Natural killer cell (primary cell): ENCODE measurements at regions not wholly inside any gene's neighbourhood (a gene's known extent, or its start where the extent isn't known, plus 50 kb on each side); places are given as distances from the start of the nearest gene placed in this dataset.
A peak's percentile ranks its signal among the peaks of the same experiment; 100 is the strongest.
"Not testable (repeated sequence)": the region's sequence is repeated elsewhere in the genome, so short reads cannot be mapped to it uniquely, and the experiment has no call there.

Source experiments
- ATAC-seq, 3 donors: fragments of 150-1000 bp in 2 of 3; fragments of 200-7000 bp in 1 of 3; cut with Tn5 transposase; 1 replicate in 1 of 3; 2 replicates in 2 of 3; pipeline ENCODE4 v1.10.0; 2021; ENCODE audit warnings: mild to moderate bottlenecking in 2 of 3, moderate library complexity in 2 of 3
- DNase-seq, 2 donors: peaks; one replicate each; pipeline versions ENCODE4 v3.0.0 to v3.0.0-alpha.2; 2013 to 2021; ENCODE audit warnings: mixed read lengths in 1 of 2
- H3K27ac ChIP-seq: one replicate; pipeline ENCODE4 v1.5.1; 2013; ENCODE audit warnings: mild to moderate bottlenecking, low read length
- H3K27me3 ChIP-seq: one replicate; pipeline ENCODE4 v1.6.1; 2013; ENCODE audit warnings: low read length; ENCODE audit not compliant: control insufficient read depth, insufficient read depth
- H3K36me3 ChIP-seq: one replicate; pipeline ENCODE4 v1.6.1; 2013; ENCODE audit warnings: low read length; ENCODE audit not compliant: control insufficient read depth, insufficient read depth
- H3K4me1 ChIP-seq: one replicate; pipeline ENCODE4 v1.6.1; 2013; ENCODE audit warnings: low read length; ENCODE audit not compliant: control insufficient read depth, insufficient read depth
- H3K4me3 ChIP-seq: one replicate; pipeline ENCODE4 v1.5.1; 2013; ENCODE audit warnings: low read length
- H3K9me3 ChIP-seq: one replicate; pipeline ENCODE4 v1.6.1; 2013; ENCODE audit warnings: low read length; ENCODE audit not compliant: control insufficient read depth, insufficient read depth
- H3K27ac Mint-ChIP-seq, 2 donors: one replicate each; pipeline ENCODE4 v1.8.0; 2022; ENCODE audit warnings: mild to moderate bottlenecking in 2 of 2, mixed read lengths in 2 of 2, moderate library complexity in 1 of 2
- H3K27me3 Mint-ChIP-seq, 2 donors: one replicate each; pipeline ENCODE4 v1.8.0; 2022; ENCODE audit warnings: low read depth in 2 of 2, mixed read lengths in 2 of 2
- H3K36me3 Mint-ChIP-seq: one replicate; pipeline ENCODE4 v1.8.0; 2022; ENCODE audit warnings: mixed read lengths
- H3K4me1 Mint-ChIP-seq, 2 donors: one replicate each; pipeline ENCODE4 v1.8.0; 2022; ENCODE audit warnings: mixed read lengths in 2 of 2
- H3K4me3 Mint-ChIP-seq: one replicate; pipeline ENCODE4 v1.8.0; 2022; ENCODE audit warnings: mild to moderate bottlenecking, moderate library complexity, mixed read lengths
- H3K9me3 Mint-ChIP-seq, 2 donors: one replicate each; pipeline ENCODE4 v1.8.0; 2022; ENCODE audit warnings: mixed read lengths in 2 of 2
- CTCF ChIP-seq: fragments of 200-600 bp; IDR thresholded peaks from one replicate; pipeline ENCODE4 v1.8.0; 2022; ENCODE audit warnings: antibody characterized with exemption
- WGBS: methylation state at CpG from one replicate; pipeline ENCODE4 v1.1.7; 2013; ENCODE audit warnings: missing lambda C conversion rate; ENCODE audit not compliant: insufficient coverage; 5-methylcytosine and 5-hydroxymethylcytosine counted together
- intact Hi-C: fragments of 100-400 bp; cut with micrococcal nuclease; formaldehyde crosslinking; loops from one replicate; pipeline ENCODE4 v1.14.2; 2022

GRCh38 chr20:51125105-51125504, 102.2 kb upstream of the KCNG1 start:
- Histone ChIP-seq H3K4me3 (no peak overlapping the region), H3K36me3 (no peaks in the 10 kb centered on the region), H3K27me3 (peaks cover 5% of the 10 kb centered on the region), H3K27ac (no peak overlapping the region), H3K4me1 (peaks cover 8% of the 10 kb centered on the region), H3K9me3 (no peaks in the 10 kb centered on the region)
- H3K4me3 Mint-ChIP-seq = no peak overlapping the region
- peaks cover 5 to 37% of the 10 kb centered on the region in 2 donors for H3K27me3 Mint-ChIP-seq
- H3K4me1 Mint-ChIP-seq = peaks cover 12 to 15% of the 10 kb centered on the region in 2 donors
- no peaks in the 10 kb centered on the region for H3K9me3 Mint-ChIP-seq
- ATAC-seq = no peak
- no peak for DNase-seq
- intact Hi-C loops = no loop called here
- no peak for TF ChIP-seq CTCF
- H3K27ac Mint-ChIP-seq = no peak overlapping the region
- no peaks in the 10 kb centered on the region for H3K36me3 Mint-ChIP-seq
- 82% methylated on average over 3 of the region's 5 CpGs for WGBS

- H3K4me3 ChIP-seq, H3K36me3 ChIP-seq, ATAC-seq, H3K27ac ChIP-seq, H3K4me3 Mint-ChIP-seq, DNase-seq, H3K4me1 ChIP-seq, H3K27me3 ChIP-seq, H3K9me3 ChIP-seq, H3K36me3 Mint-ChIP-seq, intact Hi-C loops, H3K27ac Mint-ChIP-seq, H3K9me3 Mint-ChIP-seq, H3K4me1 Mint-ChIP-seq: not testable (repeated sequence)
- WGBS = no CpG with 5 or more reads among the region's 1 CpG
- peaks cover 8 to 47% of the 10 kb centered on the region in 2 donors for H3K27me3 Mint-ChIP-seq
Observed at GRCh38 chr20:51123887-51124286, 101.0 kb upstream of the KCNG1 start.

- Mint-ChIP-seq H3K9me3 (no peaks in the 10 kb centered on the region), H3K4me3 (no peak overlapping the region), H3K36me3 (no peaks in the 10 kb centered on the region), H3K4me1 (peaks cover 0 to under 1% of the 10 kb centered on the region in 2 donors), H3K27ac (no peak overlapping the region), H3K27me3 (peaks cover 10 to 51% of the 10 kb centered on the region in 2 donors)
- Histone ChIP-seq H3K27me3 (peaks cover 5% of the 10 kb centered on the region), H3K9me3 (no peaks in the 10 kb centered on the region), H3K27ac (no peak overlapping the region), H3K4me3 (no peak overlapping the region), H3K36me3 (no peaks in the 10 kb centered on the region), H3K4me1 (no peaks in the 10 kb centered on the region)
- DNase-seq (no peak), ATAC-seq (no peak)
- no peak for TF ChIP-seq CTCF
- intact Hi-C loops = no loop called here
- 45% methylated on average over 5 of the region's 7 CpGs for WGBS
Observed at GRCh38 chr20:51122931-51123658, 100.2 kb upstream of the KCNG1 start.

GRCh38 chr20:51121901-51122412, 99.0 kb upstream of the KCNG1 start:
- Mint-ChIP-seq H3K27ac (no peak overlapping the region), H3K4me3 (no peak overlapping the region), H3K36me3 (no peaks in the 10 kb centered on the region), H3K9me3 (no peaks in the 10 kb centered on the region), H3K27me3 (peaks cover 10 to 51% of the 10 kb centered on the region in 2 donors), H3K4me1 (no peaks in the 10 kb centered on the region)
- Histone ChIP-seq H3K9me3 (no peaks in the 10 kb centered on the region), H3K4me3 (no peak overlapping the region), H3K36me3 (no peaks in the 10 kb centered on the region), H3K4me1 (no peaks in the 10 kb centered on the region), H3K27ac (no peak overlapping the region), H3K27me3 (peaks cover 5% of the 10 kb centered on the region)
- WGBS = 52% methylated on average over 3 of the region's 3 CpGs
- ATAC-seq = peak in 1 of 3 donors; percentile 40
- TF ChIP-seq CTCF = no peak
- intact Hi-C loops = no loop called here
- DNase-seq = no peak
